NCI-H2227 (cell line): ENCODE measurements at regions not wholly inside any gene's neighbourhood (a gene's known extent, or its start where the extent isn't known, plus 50 kb on each side); places are given as distances from the start of the nearest gene placed in this dataset.

Source experiments
- DNase-seq: peaks from one replicate; lab custom pipeline; 2025; ENCODE audit not compliant: unreplicated experiment; lab: John Stamatoyannopoulos, UW

GRCh38 chr18:57991552-57991951 is 52.5 kb upstream of the NEDD4L start:
- DNase-seq, result no peak

- DNase-seq, result no peak
Observed at GRCh38 chr18:57989536-57989935, 54.5 kb upstream of the NEDD4L start.

GRCh38 chr18:57984490-57985115 is 59.4 kb upstream of the NEDD4L start:
- DNase-seq, result peak; percentile 45

GRCh38 chr18:57983965-57984364 is 60.1 kb upstream of the NEDD4L start:
- DNase-seq, result no peak

GRCh38 chr18:57983472-57983871 is 60.6 kb upstream of the NEDD4L start:
- no peak for DNase-seq

GRCh38 chr18:57982372-57983021 is 61.5 kb upstream of the NEDD4L start:
- no peak for DNase-seq

GRCh38 chr18:57981308-57982028 is 62.6 kb upstream of the NEDD4L start:
- no peak for DNase-seq

GRCh38 chr18:57980573-57981307 is 63.3 kb upstream of the NEDD4L start:
- DNase-seq, result peak; percentile 29

GRCh38 chr18:57976230-57976773 is 67.7 kb upstream of the NEDD4L start:
- DNase-seq, result no peak

- no peak for DNase-seq
Observed at GRCh38 chr18:57975805-57976204, 68.2 kb upstream of the NEDD4L start.

- no peak for DNase-seq
Observed at GRCh38 chr18:57974585-57975265, 69.3 kb upstream of the NEDD4L start.

- no peak for DNase-seq
Observed at GRCh38 chr18:57973889-57974288, 70.1 kb upstream of the NEDD4L start.

GRCh38 chr18:57970356-57971095 is 73.5 kb upstream of the NEDD4L start:
- no peak for DNase-seq

GRCh38 chr18:57969824-57970223 is 74.2 kb upstream of the NEDD4L start:
- DNase-seq, result no peak

GRCh38 chr18:57965246-57965645 is 78.8 kb upstream of the NEDD4L start:
- DNase-seq, result no peak

GRCh38 chr18:57961876-57962505 is 82.0 kb upstream of the NEDD4L start:
- DNase-seq, result no peak

GRCh38 chr18:57961411-57961810 is 82.6 kb upstream of the NEDD4L start:
- DNase-seq, result no peak

- peak; percentile 52 for DNase-seq
Observed at GRCh38 chr18:57959278-57959677, 84.7 kb upstream of the NEDD4L start.

GRCh38 chr18:57957210-57957609 is 86.8 kb upstream of the NEDD4L start:
- no peak for DNase-seq

GRCh38 chr18:57956491-57956890 is 87.5 kb upstream of the NEDD4L start:
- no peak for DNase-seq
